Muscle of leg (tissue), 3 donors: ENCODE measurements at regions not wholly inside any gene's neighbourhood (a gene's known extent, or its start where the extent isn't known, plus 50 kb on each side); places are given as distances from the start of the nearest gene placed in this dataset.
"Not testable (repeated sequence)": the region's sequence is repeated elsewhere in the genome, so short reads cannot be mapped to it uniquely, and the experiment has no call there.

Source experiments
- DNase-seq: peaks from one replicate; pipeline ENCODE4 v3.0.0; 2013
- H3K27ac ChIP-seq: one replicate; pipeline ENCODE4 v1.5.1; 2013; ENCODE audit warnings: mild to moderate bottlenecking, low read length, control low read depth
- H3K27me3 ChIP-seq: one replicate; pipeline ENCODE4 v1.6.1; 2013; ENCODE audit warnings: low read length; ENCODE audit not compliant: control insufficient read depth, insufficient read depth
- H3K36me3 ChIP-seq: one replicate; pipeline ENCODE4 v1.6.1; 2013; ENCODE audit warnings: low read length; ENCODE audit not compliant: control insufficient read depth, insufficient read depth
- H3K4me1 ChIP-seq: one replicate; pipeline ENCODE4 v1.6.1; 2013; ENCODE audit warnings: low read length; ENCODE audit not compliant: control insufficient read depth, insufficient read depth
- H3K4me3 ChIP-seq: one replicate; pipeline ENCODE4 v1.5.1; 2013; ENCODE audit warnings: low read length, control low read depth
- H3K9me3 ChIP-seq: replicated peaks from 2 replicates; pipeline ENCODE4 v1.6.1; 2013; ENCODE audit warnings: low read depth, low read length; ENCODE audit not compliant: control insufficient read depth
- WGBS: methylation state at CpG from one replicate; pipeline ENCODE4 v1.1.5; 2013; ENCODE audit warnings: missing lambda C conversion rate; ENCODE audit not compliant: insufficient coverage; 5-methylcytosine and 5-hydroxymethylcytosine counted together

DNA sequence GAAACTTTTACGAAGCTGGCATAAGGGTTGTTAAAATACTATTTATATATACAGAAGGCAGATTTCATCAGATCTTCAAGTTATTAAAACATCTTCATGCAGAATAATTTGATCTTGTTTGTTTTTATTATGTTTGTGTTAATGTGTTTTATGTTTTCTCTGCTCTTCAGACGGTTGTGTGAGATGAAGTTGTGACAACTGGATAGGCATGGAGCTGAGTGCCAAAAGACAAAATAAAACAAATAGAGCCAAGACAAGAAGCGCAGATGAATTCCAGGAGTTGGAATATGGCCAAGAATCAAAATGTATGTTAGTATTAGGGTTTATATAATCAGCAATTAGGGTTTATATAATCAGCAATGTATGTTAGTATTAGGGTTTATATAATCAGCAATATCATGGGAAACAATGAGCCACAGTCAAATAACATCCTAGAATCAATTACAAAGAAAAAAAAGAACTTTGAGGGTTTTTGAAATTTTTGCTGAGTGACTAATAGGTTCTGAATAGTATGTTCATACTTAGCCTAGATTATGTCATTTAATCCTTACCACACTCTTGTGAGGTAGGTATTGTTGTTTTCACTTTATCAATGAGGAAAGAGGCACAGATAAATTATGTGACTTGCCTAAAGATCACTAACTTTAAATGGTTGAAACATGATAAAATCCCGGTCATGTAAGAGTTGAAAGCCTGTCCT lies 488.0 kb upstream of the STEAP1 start:
- Histone ChIP-seq H3K4me3 (no peak overlapping the region), H3K36me3 (no peaks in the 10 kb centered on the region), H3K9me3 (no peaks in the 10 kb centered on the region), H3K27ac (no peak overlapping the region), H3K27me3 (no peaks in the 10 kb centered on the region), H3K4me1 (no peaks in the 10 kb centered on the region)
- no peak for DNase-seq
- WGBS: 53% methylated on average over 2 of the region's 4 CpGs

DNA sequence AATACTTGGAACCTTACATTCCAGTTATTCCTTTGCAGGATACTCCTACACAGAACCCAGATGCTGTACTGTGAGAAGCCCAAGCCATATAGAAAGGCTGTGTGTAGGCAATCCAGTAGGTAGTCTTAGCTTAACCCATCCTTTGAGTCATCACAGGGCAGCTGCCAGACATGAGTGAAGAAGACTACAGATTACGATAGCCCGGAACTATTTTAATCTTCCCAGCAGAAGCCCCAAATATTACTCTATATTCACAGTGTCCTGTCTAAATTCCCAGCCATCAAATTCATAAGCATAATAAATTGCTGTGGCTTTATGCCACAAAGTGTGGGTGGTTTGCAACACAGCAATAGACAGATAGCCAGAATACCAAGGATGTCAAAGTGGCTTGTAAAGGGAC lies 474.1 kb upstream of the STEAP1 start:
- Histone ChIP-seq H3K4me1 (no peaks in the 10 kb centered on the region), H3K36me3 (no peaks in the 10 kb centered on the region), H3K27ac (no peak overlapping the region), H3K27me3 (no peaks in the 10 kb centered on the region), H3K9me3 (no peaks in the 10 kb centered on the region), H3K4me3 (no peak overlapping the region)
- DNase-seq: peak; percentile 19
- WGBS: no CpG with 5 or more reads among the region's 2 CpGs

- Histone ChIP-seq H3K9me3 (no peaks in the 10 kb centered on the region), H3K27ac (no peak overlapping the region), H3K27me3 (no peaks in the 10 kb centered on the region), H3K4me3 (no peak overlapping the region), H3K36me3 (no peaks in the 10 kb centered on the region), H3K4me1 (no peaks in the 10 kb centered on the region)
- WGBS: no CpG with 5 or more reads among the region's 1 CpG
- DNase-seq: peak; percentile 16
These were observed 472.8 kb upstream of the STEAP1 start for GRCh38 chr7:89681448-89681847.

GRCh38 chr7:89685287-89685686 lies 469.0 kb upstream of the STEAP1 start:
- no peak overlapping the region for H3K27ac ChIP-seq
- no peaks in the 10 kb centered on the region for H3K9me3 ChIP-seq
- no peaks in the 10 kb centered on the region for H3K4me1 ChIP-seq
- no peak for DNase-seq
- no peaks in the 10 kb centered on the region for H3K36me3 ChIP-seq
- H3K27me3 ChIP-seq: no peaks in the 10 kb centered on the region
- H3K4me3 ChIP-seq: no peak overlapping the region

DNA sequence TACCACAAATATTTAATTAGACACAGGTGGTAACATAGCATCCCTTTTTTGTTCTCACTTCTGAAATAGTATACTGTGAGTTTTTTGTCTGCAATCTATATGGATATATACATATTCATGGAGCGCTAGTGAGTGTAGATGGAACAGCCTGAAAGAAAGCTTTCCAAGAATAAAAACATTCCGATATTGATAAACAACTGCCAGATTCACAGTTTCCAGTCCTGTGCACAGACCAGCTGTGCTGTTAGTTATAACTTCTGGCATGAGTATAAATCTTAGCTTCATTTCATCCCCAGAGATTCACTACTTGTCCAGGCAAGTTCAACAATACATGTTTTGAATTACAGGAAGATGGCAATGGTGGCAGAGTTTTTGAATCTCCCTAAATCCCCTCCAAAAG lies 467.1 kb upstream of the STEAP1 start:
- H3K27ac ChIP-seq: no peak overlapping the region
- H3K4me3 ChIP-seq: no peak overlapping the region
- H3K9me3 ChIP-seq: no peaks in the 10 kb centered on the region
- H3K27me3 ChIP-seq: no peaks in the 10 kb centered on the region
- no peaks in the 10 kb centered on the region for H3K36me3 ChIP-seq
- H3K4me1 ChIP-seq: no peaks in the 10 kb centered on the region
- WGBS: no CpG with 5 or more reads among the region's 2 CpGs
- DNase-seq: peak; percentile 46

GRCh38 chr7:89695241-89695640 lies 459.0 kb upstream of the STEAP1 start:
- Histone ChIP-seq H3K27ac (no peak overlapping the region), H3K4me3 (no peak overlapping the region), H3K36me3 (no peaks in the 10 kb centered on the region), H3K9me3 (peaks cover 7% of the 10 kb centered on the region), H3K4me1 (no peaks in the 10 kb centered on the region), H3K27me3 (no peaks in the 10 kb centered on the region)
- 100% methylated on average over 2 of the region's 2 CpGs for WGBS
- DNase-seq: no peak

DNA sequence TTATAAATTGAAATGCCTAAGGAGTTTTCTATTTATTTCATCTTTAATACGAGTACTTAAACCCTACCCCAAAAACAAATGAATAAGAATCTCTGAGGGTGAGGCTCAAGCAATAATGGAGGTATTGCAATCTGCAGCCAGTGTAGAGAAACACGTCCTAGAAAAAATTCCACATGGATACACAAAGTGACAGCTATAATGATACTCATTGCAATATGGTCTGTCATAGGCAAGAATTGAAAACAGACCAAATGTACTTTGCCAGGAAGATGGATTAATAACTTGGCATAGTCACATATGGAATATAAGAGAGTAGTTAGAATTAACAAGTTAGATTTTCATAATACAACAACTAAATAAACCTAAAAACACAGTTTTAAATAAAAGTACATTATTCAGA lies 440.1 kb upstream of the STEAP1 start:
- Histone ChIP-seq H3K4me3 (no peak overlapping the region), H3K9me3 (no peaks in the 10 kb centered on the region), H3K36me3 (no peaks in the 10 kb centered on the region), H3K27me3 (no peaks in the 10 kb centered on the region), H3K4me1 (no peaks in the 10 kb centered on the region), H3K27ac (no peak overlapping the region)
- WGBS: no CpG with 5 or more reads among the region's 2 CpGs
- DNase-seq: no peak

- H3K27me3 ChIP-seq, H3K36me3 ChIP-seq, H3K27ac ChIP-seq, DNase-seq, H3K9me3 ChIP-seq, H3K4me3 ChIP-seq, H3K4me1 ChIP-seq: not testable (repeated sequence)
- no CpG with 5 or more reads among the region's 2 CpGs for WGBS
These were observed 435.3 kb upstream of the STEAP1 start for GRCh38 chr7:89718941-89719340.

DNA sequence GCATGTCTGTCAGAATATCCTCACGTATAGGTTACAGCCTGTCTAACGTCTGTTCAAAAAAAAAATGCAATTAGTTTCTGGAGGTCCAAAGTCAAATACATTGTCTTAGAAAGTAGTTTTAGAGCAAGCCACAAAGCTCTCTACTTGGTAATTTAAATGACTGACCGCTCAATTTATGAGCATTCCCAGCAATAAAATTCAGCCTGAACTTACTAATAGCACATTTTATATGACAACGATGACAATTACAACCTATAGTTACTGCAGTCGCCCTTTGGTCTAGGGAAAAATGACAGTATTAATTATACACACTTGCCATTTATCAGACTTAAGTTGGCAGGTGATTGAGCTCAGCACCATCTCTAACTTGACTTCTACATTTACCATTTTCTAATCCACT lies 425.8 kb upstream of the STEAP1 start:
- no peak for DNase-seq
- WGBS: no CpG with 5 or more reads among the region's 5 CpGs
- Histone ChIP-seq H3K4me3 (no peak overlapping the region), H3K27ac (no peak overlapping the region), H3K9me3 (no peaks in the 10 kb centered on the region), H3K4me1 (no peaks in the 10 kb centered on the region), H3K36me3 (no peaks in the 10 kb centered on the region), H3K27me3 (no peaks in the 10 kb centered on the region)

DNA sequence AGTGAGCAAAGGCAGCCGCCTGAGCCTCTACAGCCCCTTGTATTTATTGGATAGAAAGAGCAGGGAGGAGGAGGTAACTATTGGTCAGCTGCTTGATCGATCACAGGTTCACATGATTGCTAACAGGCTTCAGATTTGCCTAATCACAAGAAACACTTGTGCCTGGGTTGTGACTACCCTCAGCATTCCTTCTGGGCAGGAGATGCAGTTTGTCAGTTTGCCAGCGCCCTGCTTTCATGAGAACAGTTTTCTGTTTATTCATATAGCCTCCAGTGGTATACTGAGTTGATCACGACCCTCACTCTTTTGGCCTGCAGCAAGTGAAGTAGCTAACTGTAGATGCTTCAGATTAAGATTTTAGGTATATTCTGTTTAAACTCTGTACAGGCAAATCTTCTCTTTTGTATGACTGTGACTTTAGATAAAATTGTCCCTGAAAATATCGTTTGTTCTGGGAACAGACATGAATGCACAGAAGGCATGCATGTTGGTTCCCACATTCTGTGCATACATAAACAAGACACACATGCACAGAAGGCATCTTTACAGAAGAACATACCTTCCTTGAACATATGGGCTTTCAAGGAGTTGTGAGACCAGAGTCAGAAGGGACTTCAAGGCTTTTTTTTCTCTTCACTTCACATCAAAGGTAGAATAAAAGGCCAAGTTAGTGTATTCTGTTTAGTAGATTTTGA lies 422.4 kb upstream of the STEAP1 start:
- Histone ChIP-seq H3K27me3 (no peaks in the 10 kb centered on the region), H3K9me3 (no peaks in the 10 kb centered on the region), H3K36me3 (no peaks in the 10 kb centered on the region), H3K4me3 (no peak overlapping the region), H3K4me1 (no peaks in the 10 kb centered on the region), H3K27ac (no peak overlapping the region)
- WGBS: 73% methylated on average over 3 of the region's 5 CpGs
- DNase-seq: no peak
